ENCODE measurements at regions not wholly inside any gene's neighbourhood (a gene's known extent, or its start where the extent isn't known, plus 50 kb on each side); places are given as distances from the start of the nearest gene placed in this dataset.
A peak's percentile ranks its signal among the peaks of the same experiment; 100 is the strongest.

DNA sequence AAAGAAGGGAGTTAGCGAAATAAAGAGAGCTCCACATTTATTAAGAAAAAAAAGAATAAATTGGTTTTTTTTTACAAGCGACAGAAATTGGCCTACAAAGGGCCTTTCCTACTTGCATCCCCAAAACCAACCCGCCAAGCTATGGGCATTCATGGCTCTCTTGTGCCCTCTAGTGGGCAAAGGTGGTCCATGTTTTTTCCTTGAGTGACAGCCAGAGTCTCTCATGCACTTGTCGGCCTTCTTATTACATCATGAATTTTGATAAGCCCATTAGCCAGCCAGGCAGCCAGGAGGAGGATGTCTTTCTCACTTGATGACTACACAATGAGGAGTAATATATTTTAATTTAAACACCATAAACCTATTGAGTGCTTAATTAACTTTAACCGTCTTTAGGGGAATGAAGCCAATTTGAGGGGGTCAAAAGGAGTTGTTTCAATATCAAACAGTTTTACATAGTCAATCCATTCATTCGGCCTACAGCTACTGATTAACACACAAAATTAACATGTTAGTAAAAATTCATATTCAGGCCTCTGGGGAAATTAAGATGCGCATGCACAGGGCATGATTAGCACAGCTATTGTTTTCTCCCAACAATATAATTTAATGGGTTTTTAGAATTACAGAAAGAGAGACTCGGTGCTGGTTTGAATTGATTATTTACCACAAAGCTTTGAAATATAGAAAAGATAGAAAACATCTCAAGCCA is 85.5 kb downstream of the RCN1 start:
- Histone ChIP-seq H3K4me3 (no peak overlapping the region), H3K9me3 (no peaks in the 10 kb centered on the region), H3K27me3 (no peaks in the 10 kb centered on the region), H3K36me3 (no peaks in the 10 kb centered on the region), H3K4me1 (peaks cover 10% of the 10 kb centered on the region), H3K27ac (no peak overlapping the region)
- TF ChIP-seq, protein P1, sequence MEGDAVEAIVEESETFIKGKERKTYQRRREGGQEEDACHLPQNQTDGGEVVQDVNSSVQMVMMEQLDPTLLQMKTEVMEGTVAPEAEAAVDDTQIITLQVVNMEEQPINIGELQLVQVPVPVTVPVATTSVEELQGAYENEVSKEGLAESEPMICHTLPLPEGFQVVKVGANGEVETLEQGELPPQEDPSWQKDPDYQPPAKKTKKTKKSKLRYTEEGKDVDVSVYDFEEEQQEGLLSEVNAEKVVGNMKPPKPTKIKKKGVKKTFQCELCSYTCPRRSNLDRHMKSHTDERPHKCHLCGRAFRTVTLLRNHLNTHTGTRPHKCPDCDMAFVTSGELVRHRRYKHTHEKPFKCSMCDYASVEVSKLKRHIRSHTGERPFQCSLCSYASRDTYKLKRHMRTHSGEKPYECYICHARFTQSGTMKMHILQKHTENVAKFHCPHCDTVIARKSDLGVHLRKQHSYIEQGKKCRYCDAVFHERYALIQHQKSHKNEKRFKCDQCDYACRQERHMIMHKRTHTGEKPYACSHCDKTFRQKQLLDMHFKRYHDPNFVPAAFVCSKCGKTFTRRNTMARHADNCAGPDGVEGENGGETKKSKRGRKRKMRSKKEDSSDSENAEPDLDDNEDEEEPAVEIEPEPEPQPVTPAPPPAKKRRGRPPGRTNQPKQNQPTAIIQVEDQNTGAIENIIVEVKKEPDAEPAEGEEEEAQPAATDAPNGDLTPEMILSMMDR (IDR thresholded peaks at IDR 0.05): peak; percentile 60 to 84 (median 67)
- no peak for TF ChIP-seq POLR2AphosphoS5 (IDR thresholded peaks at IDR 0.05; ENCODE audit: insufficient read depth in 1 of 2, low read depth in 1 of 2)
- no peak for TF ChIP-seq POLR2A (IDR thresholded peaks at IDR 0.05)
- no peak for DNase-seq (ENCODE audit: extremely low spot score in 2 of 2)
- intact Hi-C loops (cut with DNase I): no loop called here

DNA sequence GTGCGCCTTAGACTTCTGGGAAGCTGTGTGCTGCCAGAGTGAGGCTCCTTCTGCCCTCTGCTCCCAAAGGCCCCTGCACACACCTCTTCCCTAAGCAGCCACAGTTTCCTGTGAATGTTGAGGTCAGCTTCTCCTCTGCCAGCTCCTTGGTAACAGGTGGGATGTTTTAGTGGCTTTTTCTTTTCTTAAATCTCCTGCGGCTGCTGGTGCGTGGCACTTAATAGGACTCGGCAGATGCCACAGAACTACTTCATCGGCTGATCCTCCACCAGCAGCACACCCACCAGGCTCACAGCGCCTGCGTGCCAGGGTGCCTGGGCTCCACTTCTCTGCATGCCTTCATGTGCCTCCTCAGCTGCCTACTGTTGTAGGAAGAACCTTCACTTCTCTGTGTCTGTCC is 87.8 kb downstream of the RCN1 start:
- no peaks in the 10 kb centered on the region for H3K36me3 ChIP-seq
- TF ChIP-seq, protein P1 (IDR thresholded peaks at IDR 0.05): no peak
- TF ChIP-seq POLR2AphosphoS5 (IDR thresholded peaks at IDR 0.05; ENCODE audit: insufficient read depth in 1 of 2, low read depth in 1 of 2) (no peak), POLR2A (IDR thresholded peaks at IDR 0.05) (no peak)
- H3K27me3 ChIP-seq: no peaks in the 10 kb centered on the region
- H3K4me1 ChIP-seq: no peaks in the 10 kb centered on the region
- intact Hi-C loops (cut with DNase I): no loop called here
- DNase-seq (ENCODE audit: extremely low spot score in 2 of 2): no peak
- no peaks in the 10 kb centered on the region for H3K9me3 ChIP-seq
- H3K4me3 ChIP-seq: no peak overlapping the region
- H3K27ac ChIP-seq: no peak overlapping the region

DNA sequence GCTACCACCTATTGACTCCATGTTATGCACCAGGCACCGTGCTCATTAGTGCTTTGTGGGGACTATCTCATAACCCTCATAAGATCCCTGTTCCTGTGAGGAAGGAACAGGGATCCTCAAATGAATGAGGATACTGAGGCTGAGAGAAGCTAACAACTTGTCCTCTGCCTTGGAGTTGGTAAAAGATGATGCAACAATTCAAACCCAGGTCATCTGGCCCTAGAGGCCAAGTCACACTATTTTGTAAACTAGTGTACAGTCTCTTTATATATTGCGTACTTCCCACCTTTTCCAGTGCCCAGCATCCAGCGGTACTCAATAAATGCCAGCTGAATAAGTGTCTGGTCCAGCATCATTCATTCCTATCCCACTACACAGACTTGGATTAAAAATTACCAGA is 92.6 kb downstream of the RCN1 start:
- TF ChIP-seq, protein P1 (IDR thresholded peaks at IDR 0.05): no peak
- TF ChIP-seq POLR2A (IDR thresholded peaks at IDR 0.05): no peak
- TF ChIP-seq POLR2AphosphoS5 (IDR thresholded peaks at IDR 0.05; ENCODE audit: insufficient read depth in 1 of 2, low read depth in 1 of 2): no peak
- no peaks in the 10 kb centered on the region for H3K9me3 ChIP-seq
- intact Hi-C loops (cut with DNase I): no loop called here
- H3K27ac ChIP-seq: no peak overlapping the region
- H3K36me3 ChIP-seq: no peaks in the 10 kb centered on the region
- no peak overlapping the region for H3K4me3 ChIP-seq
- DNase-seq (ENCODE audit: extremely low spot score in 2 of 2): no peak
- no peaks in the 10 kb centered on the region for H3K4me1 ChIP-seq
- no peaks in the 10 kb centered on the region for H3K27me3 ChIP-seq

DNA sequence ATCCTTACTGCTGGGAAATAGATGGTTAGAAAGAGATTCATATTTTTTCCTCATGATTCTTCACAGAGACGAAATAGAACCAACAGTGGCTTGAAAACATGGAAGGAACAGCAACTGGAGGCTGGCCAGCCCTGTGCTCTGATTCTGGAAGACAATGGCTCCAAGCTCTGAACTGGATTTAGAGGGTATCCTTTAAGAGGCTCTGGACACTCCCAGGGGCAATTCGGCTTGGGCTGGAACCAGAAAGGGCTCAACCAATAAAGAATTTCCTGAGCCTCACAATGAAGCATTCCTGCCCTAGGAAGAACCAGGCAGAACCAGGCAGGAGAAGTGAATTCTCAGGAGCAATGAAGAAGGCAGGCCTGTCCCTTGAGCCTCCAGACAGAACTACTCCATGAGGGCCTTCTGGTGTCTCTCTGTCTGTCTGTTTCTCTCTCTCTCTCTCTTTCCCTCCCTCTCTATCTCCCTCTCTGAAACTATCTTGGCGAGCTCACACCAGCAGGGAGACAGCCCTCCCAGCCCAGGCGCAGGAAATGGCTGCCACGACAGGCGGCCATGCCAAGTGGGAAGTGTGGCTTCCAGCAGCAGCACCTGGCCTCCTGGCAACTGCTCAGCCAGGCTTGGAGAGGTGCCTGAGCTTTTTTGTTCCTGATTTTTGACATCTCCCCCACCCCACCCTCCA is 93.3 kb downstream of the RCN1 start:
- no peaks in the 10 kb centered on the region for H3K27me3 ChIP-seq
- DNase-seq (ENCODE audit: extremely low spot score in 2 of 2): no peak
- no peaks in the 10 kb centered on the region for H3K9me3 ChIP-seq
- no peaks in the 10 kb centered on the region for H3K4me1 ChIP-seq
- H3K4me3 ChIP-seq: no peak overlapping the region
- no peak for TF ChIP-seq POLR2AphosphoS5 (IDR thresholded peaks at IDR 0.05; ENCODE audit: insufficient read depth in 1 of 2, low read depth in 1 of 2)
- TF ChIP-seq, protein P1 (IDR thresholded peaks at IDR 0.05): no peak
- no peak for TF ChIP-seq POLR2A (IDR thresholded peaks at IDR 0.05)
- intact Hi-C loops (cut with DNase I): no loop called here
- H3K27ac ChIP-seq: no peak overlapping the region
- no peaks in the 10 kb centered on the region for H3K36me3 ChIP-seq
